HepG2 (cell line): ENCODE measurements at regions not wholly inside any gene's neighbourhood (a gene's known extent, or its start where the extent isn't known, plus 50 kb on each side); places are given as distances from the start of the nearest gene placed in this dataset.

Experiments
- ERF ChIP-seq: IDR thresholded peaks from 2 replicates; pipeline ENCODE4 v1.6.1; 2018; ENCODE audit warnings: missing biosample characterization, missing genetic modification reagents
- NR3C1 ChIP-seq: sonication (generic); formaldehyde crosslinking; IDR thresholded peaks from 2 replicates; pipeline ENCODE4 v1.4.0; 2020; ENCODE audit warnings: missing genetic modification reagents
- PRMT3 ChIP-seq: sonication (generic); formaldehyde crosslinking; IDR thresholded peaks from 2 replicates; pipeline ENCODE4 v1.8.1; 2022; ENCODE audit warnings: low read depth, mild to moderate bottlenecking, moderate library complexity, missing genetic modification reagents, borderline replicate concordance
- REPIN1 ChIP-seq: sonication (generic); formaldehyde crosslinking; IDR thresholded peaks from 2 replicates; pipeline ENCODE4 v1.8.0; 2022; ENCODE audit warnings: missing genetic modification reagents, low read depth, mild to moderate bottlenecking, borderline replicate concordance
- SNAPC2 ChIP-seq: sonication (generic); formaldehyde crosslinking; IDR thresholded peaks from 2 replicates; pipeline ENCODE4 v1.8.1; 2022; ENCODE audit warnings: mild to moderate bottlenecking, missing genetic modification reagents
- TBX2 ChIP-seq: sonication (generic); formaldehyde crosslinking; IDR thresholded peaks from 2 replicates; pipeline ENCODE4 v1.5.0; 2020; ENCODE audit warnings: missing genetic modification reagents, mild to moderate bottlenecking, borderline replicate concordance
- THAP11 ChIP-seq: IDR thresholded peaks from 2 replicates; pipeline ENCODE4 v1.6.1; 2016; ENCODE audit warnings: missing biosample characterization, missing genetic modification reagents
- ZNF772 ChIP-seq: sonication (generic); formaldehyde crosslinking; IDR thresholded peaks from 2 replicates; pipeline ENCODE4 v1.5.0; 2020; ENCODE audit warnings: mild to moderate bottlenecking, missing genetic modification reagents
- ZNF790 ChIP-seq: sonication (generic); formaldehyde crosslinking; IDR thresholded peaks from 2 replicates; pipeline ENCODE4 v1.8.0; 2022; ENCODE audit warnings: missing genetic modification reagents, mild to moderate bottlenecking, borderline replicate concordance
- TF ChIP-seq, protein P1 (sequence below), 2 experiments: sonication (generic) in 1 of 2; formaldehyde crosslinking in 1 of 2; IDR thresholded peaks; 2 replicates each; pipeline versions ENCODE4 v1.4.0 to v1.6.1; 2018 to 2020; ENCODE audit warnings: missing genetic modification reagents in 2 of 2, borderline replicate concordance in 1 of 2, low read depth in 1 of 2, mild to moderate bottlenecking in 1 of 2, missing biosample characterization in 1 of 2
- TF ChIP-seq, protein P2 (sequence below): sonication (generic); formaldehyde crosslinking; IDR thresholded peaks from 2 replicates; pipeline ENCODE4 v1.4.0; 2020; ENCODE audit warnings: mild to moderate bottlenecking, missing genetic modification reagents
- TF ChIP-seq, protein P3 (sequence below): sonication (generic); formaldehyde crosslinking; IDR thresholded peaks from 2 replicates; pipeline ENCODE4 v1.4.0; 2020; ENCODE audit warnings: mild to moderate bottlenecking, missing genetic modification reagents
- TF ChIP-seq, protein P4 (sequence below): sonication (generic); formaldehyde crosslinking; IDR thresholded peaks from 2 replicates; pipeline ENCODE4; 2020; ENCODE audit warnings: missing genetic modification reagents, mild to moderate bottlenecking, borderline replicate concordance
- TF ChIP-seq, protein P5 (sequence below): sonication (generic); formaldehyde crosslinking; conservative IDR thresholded peaks from 2 replicates; pipeline ENCODE4 v1.4.0; 2020; ENCODE audit warnings: missing genetic modification reagents
- TF ChIP-seq, protein P6 (sequence below): sonication (generic); formaldehyde crosslinking; IDR thresholded peaks from 2 replicates; pipeline ENCODE4 v1.4.0; 2020; ENCODE audit warnings: mild to moderate bottlenecking, missing genetic modification reagents

DNA sequence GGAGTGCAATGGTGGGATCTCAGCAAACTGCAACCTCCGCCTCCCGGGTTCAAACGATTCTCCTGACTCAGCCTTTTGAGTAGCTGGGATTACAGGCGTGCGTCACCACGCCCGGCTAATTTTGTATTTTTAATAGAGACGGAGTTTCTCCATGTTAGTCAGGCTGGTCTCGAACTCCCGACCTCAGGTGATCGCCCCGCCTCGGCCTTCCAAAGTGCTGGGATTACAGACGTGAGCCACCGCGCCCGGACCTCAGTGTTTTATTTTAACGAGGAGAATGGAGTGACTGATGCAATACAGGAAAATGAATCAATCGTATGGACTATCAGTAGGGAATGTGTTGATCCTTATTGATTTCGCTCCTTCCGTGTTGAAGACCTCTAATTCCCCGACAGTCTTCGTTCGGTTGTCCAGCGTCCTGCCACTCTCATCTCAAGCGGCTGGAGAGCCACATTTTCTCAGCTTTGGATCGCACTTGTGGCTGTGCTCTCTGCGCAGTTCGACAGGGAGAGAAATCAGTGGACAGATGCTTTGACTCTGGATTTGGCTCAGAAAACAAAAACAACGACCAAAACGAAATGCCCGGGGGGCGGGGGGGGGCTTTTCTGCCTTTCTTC lies 166.2 kb downstream of the TRIM27 start (continued):
- TF ChIP-seq, protein P1, sequence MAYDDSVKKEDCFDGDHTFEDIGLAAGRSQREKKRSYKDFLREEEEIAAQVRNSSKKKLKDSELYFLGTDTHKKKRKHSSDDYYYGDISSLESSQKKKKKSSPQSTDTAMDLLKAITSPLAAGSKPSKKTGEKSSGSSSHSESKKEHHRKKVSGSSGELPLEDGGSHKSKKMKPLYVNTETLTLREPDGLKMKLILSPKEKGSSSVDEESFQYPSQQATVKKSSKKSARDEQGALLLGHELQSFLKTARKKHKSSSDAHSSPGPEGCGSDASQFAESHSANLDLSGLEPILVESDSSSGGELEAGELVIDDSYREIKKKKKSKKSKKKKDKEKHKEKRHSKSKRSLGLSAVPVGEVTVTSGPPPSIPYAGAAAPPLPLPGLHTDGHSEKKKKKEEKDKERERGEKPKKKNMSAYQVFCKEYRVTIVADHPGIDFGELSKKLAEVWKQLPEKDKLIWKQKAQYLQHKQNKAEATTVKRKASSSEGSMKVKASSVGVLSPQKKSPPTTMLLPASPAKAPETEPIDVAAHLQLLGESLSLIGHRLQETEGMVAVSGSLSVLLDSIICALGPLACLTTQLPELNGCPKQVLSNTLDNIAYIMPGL (CRISPR knock-in tag; IDR thresholded peaks at IDR 0.05; ENCODE audit: borderline replicate concordance in 1 of 2, low read depth in 1 of 2): peak in 1 of 2 experiments; percentile 59; a peak in 2 of 4 replicates
- 0 out of 2 replicates have a peak, but pooled peaks have one; percentile 12 for TF ChIP-seq THAP11 (CRISPR knock-in tag)
- TF ChIP-seq NR3C1 (CRISPR knock-in tag): no peak
- TF ChIP-seq SNAPC2: no peak; the same call in 1 of the 2 replicates
- TF ChIP-seq ZNF790 (CRISPR knock-in tag): no peak
- peak; percentile 36; the same call in 1 of the 2 replicates for TF ChIP-seq ZNF772 (CRISPR knock-in tag)
- no peak for TF ChIP-seq PRMT3 (CRISPR knock-in tag)
- TF ChIP-seq, protein P2, sequence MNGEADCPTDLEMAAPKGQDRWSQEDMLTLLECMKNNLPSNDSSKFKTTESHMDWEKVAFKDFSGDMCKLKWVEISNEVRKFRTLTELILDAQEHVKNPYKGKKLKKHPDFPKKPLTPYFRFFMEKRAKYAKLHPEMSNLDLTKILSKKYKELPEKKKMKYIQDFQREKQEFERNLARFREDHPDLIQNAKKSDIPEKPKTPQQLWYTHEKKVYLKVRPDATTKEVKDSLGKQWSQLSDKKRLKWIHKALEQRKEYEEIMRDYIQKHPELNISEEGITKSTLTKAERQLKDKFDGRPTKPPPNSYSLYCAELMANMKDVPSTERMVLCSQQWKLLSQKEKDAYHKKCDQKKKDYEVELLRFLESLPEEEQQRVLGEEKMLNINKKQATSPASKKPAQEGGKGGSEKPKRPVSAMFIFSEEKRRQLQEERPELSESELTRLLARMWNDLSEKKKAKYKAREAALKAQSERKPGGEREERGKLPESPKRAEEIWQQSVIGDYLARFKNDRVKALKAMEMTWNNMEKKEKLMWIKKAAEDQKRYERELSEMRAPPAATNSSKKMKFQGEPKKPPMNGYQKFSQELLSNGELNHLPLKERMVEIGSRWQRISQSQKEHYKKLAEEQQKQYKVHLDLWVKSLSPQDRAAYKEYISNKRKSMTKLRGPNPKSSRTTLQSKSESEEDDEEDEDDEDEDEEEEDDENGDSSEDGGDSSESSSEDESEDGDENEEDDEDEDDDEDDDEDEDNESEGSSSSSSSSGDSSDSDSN: peak; percentile 43; the same call in 1 of the 2 replicates
- TF ChIP-seq, protein P3, sequence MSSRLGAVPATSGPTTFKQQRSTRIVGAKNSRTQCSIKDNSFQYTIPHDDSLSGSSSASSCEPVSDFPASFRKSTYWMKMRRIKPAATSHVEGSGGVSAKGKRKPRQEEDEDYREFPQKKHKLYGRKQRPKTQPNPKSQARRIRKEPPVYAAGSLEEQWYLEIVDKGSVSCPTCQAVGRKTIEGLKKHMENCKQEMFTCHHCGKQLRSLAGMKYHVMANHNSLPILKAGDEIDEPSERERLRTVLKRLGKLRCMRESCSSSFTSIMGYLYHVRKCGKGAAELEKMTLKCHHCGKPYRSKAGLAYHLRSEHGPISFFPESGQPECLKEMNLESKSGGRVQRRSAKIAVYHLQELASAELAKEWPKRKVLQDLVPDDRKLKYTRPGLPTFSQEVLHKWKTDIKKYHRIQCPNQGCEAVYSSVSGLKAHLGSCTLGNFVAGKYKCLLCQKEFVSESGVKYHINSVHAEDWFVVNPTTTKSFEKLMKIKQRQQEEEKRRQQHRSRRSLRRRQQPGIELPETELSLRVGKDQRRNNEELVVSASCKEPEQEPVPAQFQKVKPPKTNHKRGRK (CRISPR knock-in tag): peak; percentile 84
- TF ChIP-seq TBX2 (CRISPR knock-in tag): 0 out of 2 replicates have a peak, but pooled peaks have one; percentile 19
- TF ChIP-seq, protein P4, sequence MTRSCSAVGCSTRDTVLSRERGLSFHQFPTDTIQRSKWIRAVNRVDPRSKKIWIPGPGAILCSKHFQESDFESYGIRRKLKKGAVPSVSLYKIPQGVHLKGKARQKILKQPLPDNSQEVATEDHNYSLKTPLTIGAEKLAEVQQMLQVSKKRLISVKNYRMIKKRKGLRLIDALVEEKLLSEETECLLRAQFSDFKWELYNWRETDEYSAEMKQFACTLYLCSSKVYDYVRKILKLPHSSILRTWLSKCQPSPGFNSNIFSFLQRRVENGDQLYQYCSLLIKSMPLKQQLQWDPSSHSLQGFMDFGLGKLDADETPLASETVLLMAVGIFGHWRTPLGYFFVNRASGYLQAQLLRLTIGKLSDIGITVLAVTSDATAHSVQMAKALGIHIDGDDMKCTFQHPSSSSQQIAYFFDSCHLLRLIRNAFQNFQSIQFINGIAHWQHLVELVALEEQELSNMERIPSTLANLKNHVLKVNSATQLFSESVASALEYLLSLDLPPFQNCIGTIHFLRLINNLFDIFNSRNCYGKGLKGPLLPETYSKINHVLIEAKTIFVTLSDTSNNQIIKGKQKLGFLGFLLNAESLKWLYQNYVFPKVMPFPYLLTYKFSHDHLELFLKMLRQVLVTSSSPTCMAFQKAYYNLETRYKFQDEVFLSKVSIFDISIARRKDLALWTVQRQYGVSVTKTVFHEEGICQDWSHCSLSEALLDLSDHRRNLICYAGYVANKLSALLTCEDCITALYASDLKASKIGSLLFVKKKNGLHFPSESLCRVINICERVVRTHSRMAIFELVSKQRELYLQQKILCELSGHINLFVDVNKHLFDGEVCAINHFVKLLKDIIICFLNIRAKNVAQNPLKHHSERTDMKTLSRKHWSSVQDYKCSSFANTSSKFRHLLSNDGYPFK: no peak
- TF ChIP-seq, protein P5, sequence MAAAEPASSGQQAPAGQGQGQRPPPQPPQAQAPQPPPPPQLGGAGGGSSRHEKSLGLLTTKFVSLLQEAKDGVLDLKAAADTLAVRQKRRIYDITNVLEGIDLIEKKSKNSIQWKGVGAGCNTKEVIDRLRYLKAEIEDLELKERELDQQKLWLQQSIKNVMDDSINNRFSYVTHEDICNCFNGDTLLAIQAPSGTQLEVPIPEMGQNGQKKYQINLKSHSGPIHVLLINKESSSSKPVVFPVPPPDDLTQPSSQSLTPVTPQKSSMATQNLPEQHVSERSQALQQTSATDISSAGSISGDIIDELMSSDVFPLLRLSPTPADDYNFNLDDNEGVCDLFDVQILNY (CRISPR knock-in tag): no peak
- 0 out of 2 replicates have a peak, but pooled peaks have one; percentile 31 for TF ChIP-seq REPIN1 (CRISPR knock-in tag)
- 0 out of 2 replicates have a peak, but pooled peaks have one; percentile 1 for TF ChIP-seq ERF (CRISPR knock-in tag)
- TF ChIP-seq, protein P6, sequence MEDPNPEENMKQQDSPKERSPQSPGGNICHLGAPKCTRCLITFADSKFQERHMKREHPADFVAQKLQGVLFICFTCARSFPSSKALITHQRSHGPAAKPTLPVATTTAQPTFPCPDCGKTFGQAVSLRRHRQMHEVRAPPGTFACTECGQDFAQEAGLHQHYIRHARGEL (CRISPR knock-in tag): no peak
